K562 (cell line): ENCODE measurements at regions not wholly inside any gene's neighbourhood (a gene's known extent, or its start where the extent isn't known, plus 50 kb on each side); places are given as distances from the start of the nearest gene placed in this dataset.

Experiments used
- ATF7 ChIP-seq: fragments of 450-650 bp; IDR thresholded peaks from 2 replicates; pipeline ENCODE4 v1.7.1; 2014; ENCODE audit warnings: mild to moderate bottlenecking, moderate library complexity
- CBX1 ChIP-seq: sonication (generic); IDR thresholded peaks from 2 replicates; pipeline ENCODE4 v1.6.1; 2016; ENCODE audit warnings: antibody characterized with exemption, low read depth, mild to moderate bottlenecking
- EP300 ChIP-seq: IDR thresholded peaks from 2 replicates; pipeline ENCODE4 v1.6.1; 2012; ENCODE audit warnings: low read length, improper control_type of control experiment
- HNRNPH1 ChIP-seq: fragments of 200-400 bp; formaldehyde crosslinking; optimal IDR thresholded peaks from 2 replicates; pipeline ENCODE3; 2017; ENCODE audit warnings: low read depth, mild to moderate bottlenecking, low read length, moderate library complexity
- LEF1 ChIP-seq: fragments of 450-650 bp; IDR thresholded peaks from 2 replicates; pipeline ENCODE4 v1.6.1; 2016; ENCODE audit warnings: mild to moderate bottlenecking
- PRPF4 ChIP-seq: fragments of 200-400 bp; formaldehyde crosslinking; IDR thresholded peaks from one replicate; pipeline ENCODE4 v1.6.1; 2017; ENCODE audit warnings: low read length, low read depth, mild to moderate bottlenecking; ENCODE audit not compliant: insufficient read depth, poor library complexity, severe bottlenecking
- RAD51 ChIP-seq: fragments of 450-650 bp; IDR thresholded peaks from 2 replicates; pipeline ENCODE4 v1.7.1; 2016; ENCODE audit warnings: low read depth, mild to moderate bottlenecking, borderline replicate concordance
- VEZF1 ChIP-seq: fragments of 200-800 bp; sonication (Bioruptor generic); IDR thresholded peaks from 2 replicates; pipeline ENCODE4 v1.6.1; 2017; ENCODE audit warnings: missing genetic modification characterization, missing compliant biosample characterization
- ZBTB33 ChIP-seq: sonication (generic); formaldehyde crosslinking; IDR thresholded peaks from 2 replicates; pipeline ENCODE4 v1.8.1; 2023; ENCODE audit warnings: mild to moderate bottlenecking, missing genetic modification reagents
- ZNF274 ChIP-seq: IDR thresholded peaks from 2 replicates; pipeline ENCODE4 v1.6.1; 2011; ENCODE audit warnings: low read depth, mild to moderate bottlenecking, low read length, moderate library complexity, borderline replicate concordance
- ZNF384 ChIP-seq: IDR thresholded peaks from 2 replicates; pipeline ENCODE4 v1.6.1; 2012; ENCODE audit warnings: low read depth, low read length, improper control_type of control experiment
- ZNF395 ChIP-seq: fragments of 200-800 bp; sonication (Bioruptor generic); IDR thresholded peaks from 2 replicates; pipeline ENCODE4 v1.6.1; 2017; ENCODE audit warnings: missing genetic modification characterization, missing compliant biosample characterization
- ZNF431 ChIP-seq: sonication (generic); formaldehyde crosslinking; IDR thresholded peaks from 2 replicates; pipeline ENCODE4 v1.8.0; 2022; ENCODE audit warnings: mild to moderate bottlenecking, missing genetic modification reagents
- TF ChIP-seq, protein P1 (sequence below), 3 experiments: fragments of 200-800 bp in 1 of 3; sonication (Bioruptor generic) in 1 of 3; sonication (generic) in 1 of 3; formaldehyde crosslinking in 1 of 3; IDR thresholded peaks; 2 replicates each; pipeline versions ENCODE4 v1.6.1 to v1.8.0; 2016 to 2022; ENCODE audit warnings: mild to moderate bottlenecking in 2 of 3, missing compliant biosample characterization in 2 of 3, missing genetic modification characterization in 2 of 3, missing genetic modification reagents in 1 of 3
- TF ChIP-seq, protein P2 (sequence below), 2 experiments: fragments of 200-800 bp in 1 of 2; sonication (Bioruptor generic) in 1 of 2; sonication (generic) in 1 of 2; formaldehyde crosslinking in 1 of 2; IDR thresholded peaks in 1 of 2; conservative IDR thresholded peaks in 1 of 2; 2 replicates each; pipeline versions ENCODE4 v1.5.0 to v1.6.1; 2016 to 2020; ENCODE audit warnings: missing compliant biosample characterization in 1 of 2, missing genetic modification characterization in 1 of 2, missing genetic modification reagents in 1 of 2
- TF ChIP-seq, protein P3 (sequence below), 2 experiments: fragments of 450-650 bp; conservative IDR thresholded peaks; 2 replicates each; pipeline ENCODE4 v1.6.1; 2017; ENCODE audit warnings: mild to moderate bottlenecking in 2 of 2, moderate library complexity in 2 of 2

DNA sequence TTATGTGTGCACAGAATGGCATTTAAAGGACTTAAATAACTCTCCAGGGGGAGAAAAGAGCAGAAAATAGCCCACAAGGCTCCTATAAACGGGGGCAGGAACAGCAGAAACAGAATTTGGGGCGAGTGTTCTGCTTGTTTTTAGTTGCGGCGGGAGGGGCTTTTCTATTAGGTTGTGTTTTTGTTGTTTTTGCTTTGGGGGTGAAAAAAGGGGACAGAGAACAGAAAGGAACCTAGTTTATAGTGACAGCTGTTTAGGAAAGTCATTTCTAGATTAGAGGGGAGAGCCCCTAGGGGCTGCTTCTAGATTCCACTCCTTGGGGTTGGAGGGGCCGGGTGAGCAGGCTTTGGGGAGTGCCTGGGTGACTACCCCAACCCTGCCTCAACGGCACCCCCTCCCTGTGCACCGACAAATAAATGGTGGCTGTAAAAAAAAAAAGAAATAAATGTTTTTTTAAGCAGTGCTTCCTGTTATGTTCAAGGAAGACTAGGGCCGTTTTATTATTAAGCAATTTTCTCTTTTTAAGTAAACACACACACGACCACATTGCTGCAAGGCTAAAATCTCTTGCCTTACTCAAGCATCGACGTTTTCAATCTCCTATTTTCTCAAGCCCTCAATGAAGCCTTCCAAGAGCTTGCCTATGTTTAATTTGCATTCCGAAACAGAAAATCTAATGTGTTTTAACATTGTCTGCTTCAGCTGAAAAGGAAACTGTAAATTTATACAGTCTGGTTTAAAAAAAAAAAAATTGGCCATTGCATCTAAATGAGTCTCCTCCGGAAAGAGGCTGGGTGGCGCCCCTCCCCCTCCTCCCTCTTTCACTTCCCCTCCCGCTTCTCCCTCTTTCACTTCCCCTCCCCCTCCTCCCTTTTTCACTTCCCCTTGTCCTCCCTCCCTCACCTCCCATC, 123.3 kb upstream of the TBL1X start (continued):
- TF ChIP-seq CBX1 (no peak), ZNF395 (no peak), VEZF1 (CRISPR knock-in tag) (peak; percentile 56), ZNF274 (no peak), ATF7 (no peak), ZNF384 (peak; percentile 67), ZNF431 (CRISPR knock-in tag) (no peak), RAD51 (no peak), ZBTB33 (no peak), PRPF4 (no peak), HNRNPH1 (no peak), EP300 (no peak), LEF1 (peak; percentile 40; the same call in 1 of the 2 replicates)
- TF ChIP-seq, protein P1, sequence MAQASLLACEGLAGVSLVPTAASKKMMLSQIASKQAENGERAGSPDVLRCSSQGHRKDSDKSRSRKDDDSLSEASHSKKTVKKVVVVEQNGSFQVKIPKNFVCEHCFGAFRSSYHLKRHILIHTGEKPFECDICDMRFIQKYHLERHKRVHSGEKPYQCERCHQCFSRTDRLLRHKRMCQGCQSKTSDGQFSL (CRISPR knock-in tag; IDR thresholded peaks at IDR 0.05), result no peak
- TF ChIP-seq, protein P1 (tag; IDR thresholded peaks at IDR 0.05), result 0 out of 4 replicates have a peak, but pooled peaks of 1 of the 2 experiments have one; percentile 41
- TF ChIP-seq, protein P2, sequence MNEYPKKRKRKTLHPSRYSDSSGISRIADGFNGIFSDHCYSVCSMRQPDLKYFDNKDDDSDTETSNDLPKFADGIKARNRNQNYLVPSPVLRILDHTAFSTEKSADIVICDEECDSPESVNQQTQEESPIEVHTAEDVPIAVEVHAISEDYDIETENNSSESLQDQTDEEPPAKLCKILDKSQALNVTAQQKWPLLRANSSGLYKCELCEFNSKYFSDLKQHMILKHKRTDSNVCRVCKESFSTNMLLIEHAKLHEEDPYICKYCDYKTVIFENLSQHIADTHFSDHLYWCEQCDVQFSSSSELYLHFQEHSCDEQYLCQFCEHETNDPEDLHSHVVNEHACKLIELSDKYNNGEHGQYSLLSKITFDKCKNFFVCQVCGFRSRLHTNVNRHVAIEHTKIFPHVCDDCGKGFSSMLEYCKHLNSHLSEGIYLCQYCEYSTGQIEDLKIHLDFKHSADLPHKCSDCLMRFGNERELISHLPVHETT (CRISPR knock-in tag; conservative IDR thresholded peaks at IDR 0.05 in 1 of 2, IDR thresholded peaks at IDR 0.05 in 1 of 2), result no peak
- TF ChIP-seq, protein P3, sequence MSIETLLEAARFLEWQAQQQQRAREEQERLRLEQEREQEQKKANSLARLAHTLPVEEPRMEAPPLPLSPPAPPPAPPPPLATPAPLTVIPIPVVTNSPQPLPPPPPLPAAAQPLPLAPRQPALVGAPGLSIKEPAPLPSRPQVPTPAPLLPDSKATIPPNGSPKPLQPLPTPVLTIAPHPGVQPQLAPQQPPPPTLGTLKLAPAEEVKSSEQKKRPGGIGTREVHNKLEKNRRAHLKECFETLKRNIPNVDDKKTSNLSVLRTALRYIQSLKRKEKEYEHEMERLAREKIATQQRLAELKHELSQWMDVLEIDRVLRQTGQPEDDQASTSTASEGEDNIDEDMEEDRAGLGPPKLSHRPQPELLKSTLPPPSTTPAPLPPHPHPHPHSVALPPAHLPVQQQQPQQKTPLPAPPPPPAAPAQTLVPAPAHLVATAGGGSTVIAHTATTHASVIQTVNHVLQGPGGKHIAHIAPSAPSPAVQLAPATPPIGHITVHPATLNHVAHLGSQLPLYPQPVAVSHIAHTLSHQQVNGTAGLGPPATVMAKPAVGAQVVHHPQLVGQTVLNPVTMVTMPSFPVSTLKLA (conservative IDR thresholded peaks at IDR 0.05), result no peak
